ENCODE measurements at regions not wholly inside any gene's neighbourhood (a gene's known extent, or its start where the extent isn't known, plus 50 kb on each side); places are given as distances from the start of the nearest gene placed in this dataset.

DNA sequence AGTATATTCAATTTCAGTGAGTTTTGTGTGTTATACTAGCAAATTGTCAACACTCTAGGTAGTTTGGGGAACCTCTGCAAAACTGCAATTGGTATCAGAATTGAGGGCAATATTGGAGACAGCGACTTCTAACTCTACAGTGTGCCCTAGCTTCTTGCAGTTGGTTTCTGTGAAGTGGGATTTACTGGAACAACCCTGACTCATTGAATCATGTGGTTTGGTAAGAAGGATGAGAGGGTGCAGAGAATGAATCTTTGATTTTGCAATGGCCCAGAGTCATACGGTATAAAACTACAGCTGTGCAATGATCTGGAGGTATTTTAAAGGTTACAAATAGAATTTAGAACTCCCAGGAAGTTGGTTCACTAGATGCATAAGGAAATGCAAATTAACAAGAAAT, 129.1 kb upstream of the PPP1R3A start:
- Mint-ChIP-seq H3K27ac (peak overlapping the region; percentile 70), H3K27me3 (ENCODE audit: low read depth) (no peaks in the 10 kb centered on the region), H3K4me3 (peak overlapping the region; percentile 53), H3K36me3 (ENCODE audit: low read depth) (no peaks in the 10 kb centered on the region), H3K4me1 (ENCODE audit: low read depth) (peaks cover 10% of the 10 kb centered on the region), H3K9me3 (ENCODE audit: insufficient read depth) (no peaks in the 10 kb centered on the region)
- ChIA-PET POLR2A (no interaction called here), CTCF (no interaction called here)
- DNase-seq, result no peak
- peak; percentile 36 for ATAC-seq

DNA sequence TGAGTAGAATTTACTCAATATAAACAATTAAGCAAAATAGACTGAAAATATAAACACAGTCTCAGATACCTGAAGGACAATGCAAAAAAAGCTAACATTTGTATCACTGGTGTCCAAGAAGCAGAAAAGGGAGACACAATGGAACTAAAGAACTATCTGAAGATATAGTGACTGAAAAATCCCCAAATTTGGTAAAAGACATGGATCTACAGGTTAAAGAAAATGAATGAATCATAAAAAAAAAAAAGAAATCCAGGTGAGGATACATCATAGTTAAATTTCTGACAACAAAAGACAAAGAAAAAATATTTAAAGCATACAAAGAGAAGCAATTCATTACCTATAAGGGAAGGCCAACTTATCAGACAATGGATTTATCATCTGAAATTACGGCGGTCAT, 114.7 kb upstream of the PPP1R3A start:
- ATAC-seq (no peak), DNase-seq (no peak)

DNA sequence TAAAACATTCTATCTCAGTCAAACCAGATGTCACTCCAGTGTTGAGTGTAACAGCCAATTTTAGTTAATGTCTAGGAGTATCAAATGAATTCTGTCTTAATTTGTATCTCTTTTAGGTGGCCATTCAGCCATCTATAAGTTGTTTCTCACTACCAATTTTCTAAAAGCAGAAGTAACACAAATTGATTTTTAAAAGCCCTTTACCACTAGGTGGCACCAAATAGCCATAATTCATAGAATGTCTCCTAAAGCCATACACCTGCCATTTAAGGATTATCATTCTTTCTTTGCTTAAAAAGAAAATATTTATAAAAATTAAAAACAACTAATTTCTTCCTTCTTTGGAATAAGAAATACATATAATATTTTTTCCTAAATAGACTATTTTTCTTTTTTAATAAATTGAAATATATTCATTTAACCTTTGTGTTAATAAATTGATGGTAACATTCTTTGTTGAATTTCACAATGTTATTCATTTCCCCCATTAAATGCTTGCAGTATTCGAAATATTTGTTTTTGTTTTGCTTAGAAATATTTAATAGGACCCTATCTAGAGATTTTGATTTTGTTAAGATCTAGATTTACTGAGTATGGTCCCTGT, 107.8 kb upstream of the PPP1R3A start:
- Mint-ChIP-seq H3K9me3 (ENCODE audit: insufficient read depth) (no peaks in the 10 kb centered on the region), H3K36me3 (ENCODE audit: low read depth) (no peaks in the 10 kb centered on the region), H3K4me1 (ENCODE audit: low read depth) (no peaks in the 10 kb centered on the region), H3K27ac (no peak overlapping the region), H3K27me3 (ENCODE audit: low read depth) (no peaks in the 10 kb centered on the region), H3K4me3 (no peak overlapping the region)
- POLR2A ChIA-PET, result no interaction called here
- ATAC-seq, result no peak
- CTCF ChIA-PET, result interaction anchor here (0.6 to 1.0 kb wide), 2 partner anchors 69 to 838 kb away, joined by 3 to 5 read pairs; no protein-coding TSS in a partner anchor
- DNase-seq, result peak; percentile 32

More for the DNA sequence above, 114.7 kb upstream of the PPP1R3A start:
- ChIA-PET POLR2A (no interaction called here), CTCF (interaction anchor here (0.7 kb wide), 1 partner anchor 17 kb away, joined by 3 read pairs; no protein-coding TSS in a partner anchor)
- H3K27ac Mint-ChIP-seq, result no peak overlapping the region
- H3K36me3 Mint-ChIP-seq (ENCODE audit: low read depth), result no peaks in the 10 kb centered on the region
- no peaks in the 10 kb centered on the region for H3K4me1 Mint-ChIP-seq (ENCODE audit: low read depth)
- H3K4me3 Mint-ChIP-seq, result no peak overlapping the region
- H3K27me3 Mint-ChIP-seq (ENCODE audit: low read depth), result peaks cover 1% of the 10 kb centered on the region
- H3K9me3 Mint-ChIP-seq (ENCODE audit: insufficient read depth), result no peaks in the 10 kb centered on the region

DNA sequence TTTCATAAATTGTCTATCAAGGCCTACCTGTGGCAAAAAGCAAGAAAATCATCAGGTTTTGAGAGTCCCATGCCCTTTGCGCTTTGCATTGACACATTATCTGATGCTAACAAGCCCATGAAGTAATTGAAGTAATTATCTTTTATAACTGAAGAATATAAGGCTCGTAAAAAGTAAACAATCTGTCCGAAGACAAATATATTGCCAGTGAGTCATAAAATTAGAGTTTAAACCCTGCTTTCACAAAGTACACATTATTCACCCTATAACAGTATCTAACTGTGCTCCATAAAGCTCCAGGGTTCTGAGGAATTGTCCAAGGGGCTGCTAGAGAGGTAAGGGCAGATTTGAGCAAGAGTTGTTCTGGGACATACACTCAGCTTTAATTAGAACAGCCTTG, 102.3 kb upstream of the PPP1R3A start:
- Mint-ChIP-seq H3K4me3 (no peak overlapping the region), H3K36me3 (ENCODE audit: low read depth) (no peaks in the 10 kb centered on the region), H3K27ac (no peak overlapping the region), H3K27me3 (ENCODE audit: low read depth) (no peaks in the 10 kb centered on the region), H3K9me3 (ENCODE audit: insufficient read depth) (no peaks in the 10 kb centered on the region), H3K4me1 (ENCODE audit: low read depth) (no peaks in the 10 kb centered on the region)
- POLR2A ChIA-PET, result no interaction called here
- CTCF ChIA-PET, result no interaction called here
- no peak for DNase-seq
- ATAC-seq, result no peak

DNA sequence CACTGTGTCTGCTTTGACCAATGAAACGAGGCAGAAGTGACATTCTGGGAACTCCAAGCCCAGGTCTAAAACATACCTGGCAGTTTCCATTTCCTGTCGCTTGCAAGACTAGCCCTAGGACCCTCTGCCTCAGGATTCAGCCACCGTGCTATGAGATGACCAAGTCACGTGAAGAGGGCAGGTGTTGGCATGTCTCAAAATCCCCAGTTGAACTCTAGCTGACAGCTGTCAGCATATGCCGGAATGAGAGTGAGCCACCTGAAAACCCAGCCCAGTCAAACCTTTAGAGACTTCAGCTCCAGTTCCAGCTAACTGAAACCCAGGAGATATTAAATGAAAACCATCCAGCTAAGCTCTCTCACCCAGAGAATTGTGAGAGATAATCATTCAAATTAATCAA, 89.9 kb upstream of the PPP1R3A start:
- Mint-ChIP-seq H3K9me3 (ENCODE audit: insufficient read depth) (no peaks in the 10 kb centered on the region), H3K36me3 (ENCODE audit: low read depth) (no peaks in the 10 kb centered on the region), H3K4me3 (no peak overlapping the region), H3K4me1 (ENCODE audit: low read depth) (no peaks in the 10 kb centered on the region), H3K27ac (no peak overlapping the region), H3K27me3 (ENCODE audit: low read depth) (no peaks in the 10 kb centered on the region)
- ChIA-PET POLR2A (no interaction called here), CTCF (no interaction called here)
- DNase-seq (no peak), ATAC-seq (no peak)

DNA sequence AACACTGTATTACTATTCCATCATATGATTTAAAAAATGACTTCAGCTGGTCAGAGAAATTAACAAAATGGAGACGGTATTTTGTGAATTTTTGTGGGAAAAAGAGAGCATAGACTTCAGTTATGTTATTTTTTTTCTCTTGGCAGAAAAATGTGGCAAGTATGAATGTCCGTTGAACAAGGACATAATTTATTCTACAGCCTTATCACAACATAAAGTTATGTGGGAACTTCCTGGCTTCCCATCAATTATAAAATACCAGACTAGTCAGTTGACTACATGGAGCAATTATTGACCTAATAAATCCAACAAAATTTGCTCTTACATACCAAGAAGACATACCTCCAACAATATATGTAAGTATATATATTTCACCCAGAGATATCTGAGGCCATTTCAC, 88.6 kb upstream of the PPP1R3A start:
- Mint-ChIP-seq H3K9me3 (ENCODE audit: insufficient read depth) (no peaks in the 10 kb centered on the region), H3K36me3 (ENCODE audit: low read depth) (no peaks in the 10 kb centered on the region), H3K4me3 (no peak overlapping the region), H3K27ac (no peak overlapping the region), H3K4me1 (ENCODE audit: low read depth) (no peaks in the 10 kb centered on the region), H3K27me3 (ENCODE audit: low read depth) (no peaks in the 10 kb centered on the region)
- ChIA-PET POLR2A (no interaction called here), CTCF (no interaction called here)
- DNase-seq, result no peak
- no peak for ATAC-seq

DNA sequence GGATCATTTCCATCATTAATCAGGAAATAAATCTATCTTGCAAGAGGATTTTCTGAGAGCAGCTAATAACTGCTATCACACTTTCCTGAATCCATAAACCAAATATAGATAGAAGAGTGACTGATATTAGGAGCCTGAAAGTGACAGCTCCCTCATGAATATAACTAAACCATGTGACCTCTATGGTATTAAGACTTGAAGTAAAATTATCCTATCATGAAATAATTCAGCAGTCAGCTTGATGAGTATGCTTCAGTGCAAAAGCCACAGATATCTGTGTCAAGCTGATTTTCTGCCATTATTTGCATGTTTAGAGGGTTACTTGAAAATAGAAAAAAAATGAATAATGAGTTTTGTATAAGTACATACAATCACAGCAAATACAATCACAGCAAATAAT, 80.1 kb upstream of the PPP1R3A start:
- no peak for DNase-seq
- no peaks in the 10 kb centered on the region for H3K36me3 Mint-ChIP-seq (ENCODE audit: low read depth)
- CTCF ChIA-PET, result no interaction called here

DNA sequence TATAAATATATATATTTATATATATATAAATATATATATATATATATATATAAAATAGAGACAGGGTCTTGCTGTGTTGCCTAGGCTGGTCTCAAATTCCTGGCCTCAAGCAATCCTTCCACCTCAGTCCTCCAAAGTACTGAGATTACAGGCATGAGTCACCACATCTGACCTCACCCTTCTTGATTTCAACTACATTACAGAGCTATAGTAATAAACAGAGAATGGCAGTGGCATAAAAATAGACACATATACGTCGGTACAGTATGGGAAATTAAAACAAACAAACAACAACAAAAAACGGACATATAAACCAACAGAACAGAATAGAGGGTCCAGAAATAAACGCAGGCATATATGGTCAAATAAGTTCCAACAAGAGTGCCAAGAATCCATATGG, 77.6 kb upstream of the PPP1R3A start:
- ChIA-PET POLR2A (no interaction called here), CTCF (no interaction called here)
- no peaks in the 10 kb centered on the region for H3K36me3 Mint-ChIP-seq (ENCODE audit: low read depth)
- ATAC-seq (no peak), DNase-seq (no peak)
- H3K27ac Mint-ChIP-seq, result no peak overlapping the region
- no peaks in the 10 kb centered on the region for H3K4me1 Mint-ChIP-seq (ENCODE audit: low read depth)
- no peaks in the 10 kb centered on the region for H3K9me3 Mint-ChIP-seq (ENCODE audit: insufficient read depth)
- no peak overlapping the region for H3K4me3 Mint-ChIP-seq
- H3K27me3 Mint-ChIP-seq (ENCODE audit: low read depth), result no peaks in the 10 kb centered on the region

More for the DNA sequence above, 80.1 kb upstream of the PPP1R3A start:
- H3K27me3 Mint-ChIP-seq (ENCODE audit: low read depth), result no peaks in the 10 kb centered on the region
- no peaks in the 10 kb centered on the region for H3K4me1 Mint-ChIP-seq (ENCODE audit: low read depth)
- no peak overlapping the region for H3K27ac Mint-ChIP-seq
- no peaks in the 10 kb centered on the region for H3K9me3 Mint-ChIP-seq (ENCODE audit: insufficient read depth)
- ATAC-seq, result no peak
- POLR2A ChIA-PET, result no interaction called here
- no peak overlapping the region for H3K4me3 Mint-ChIP-seq

DNA sequence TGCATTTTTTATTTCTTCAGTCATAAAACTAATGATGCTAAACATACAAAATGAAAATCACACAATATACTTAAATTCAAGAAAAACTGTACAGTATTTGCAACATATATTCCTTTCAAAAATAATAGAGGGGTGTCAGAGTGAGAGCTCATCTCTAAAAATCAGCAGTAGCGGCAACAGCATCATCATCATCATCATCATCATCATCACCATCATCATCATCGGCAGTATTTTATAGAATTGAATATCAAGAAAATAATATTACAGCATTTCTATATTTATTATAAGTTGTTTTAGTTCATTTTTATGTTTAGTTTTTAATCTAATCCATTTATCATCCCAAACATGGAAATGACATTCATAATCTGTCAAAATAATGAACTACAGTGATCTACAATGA, 67.4 kb upstream of the PPP1R3A start:
- H3K4me3 Mint-ChIP-seq, result no peak overlapping the region
- H3K36me3 Mint-ChIP-seq (ENCODE audit: low read depth), result no peaks in the 10 kb centered on the region
- no peak for ATAC-seq
- no peak for DNase-seq
- ChIA-PET POLR2A (no interaction called here), CTCF (no interaction called here)
- H3K27ac Mint-ChIP-seq, result no peak overlapping the region
- H3K27me3 Mint-ChIP-seq (ENCODE audit: low read depth), result no peaks in the 10 kb centered on the region
- H3K9me3 Mint-ChIP-seq (ENCODE audit: insufficient read depth), result no peaks in the 10 kb centered on the region
- no peaks in the 10 kb centered on the region for H3K4me1 Mint-ChIP-seq (ENCODE audit: low read depth)

DNA sequence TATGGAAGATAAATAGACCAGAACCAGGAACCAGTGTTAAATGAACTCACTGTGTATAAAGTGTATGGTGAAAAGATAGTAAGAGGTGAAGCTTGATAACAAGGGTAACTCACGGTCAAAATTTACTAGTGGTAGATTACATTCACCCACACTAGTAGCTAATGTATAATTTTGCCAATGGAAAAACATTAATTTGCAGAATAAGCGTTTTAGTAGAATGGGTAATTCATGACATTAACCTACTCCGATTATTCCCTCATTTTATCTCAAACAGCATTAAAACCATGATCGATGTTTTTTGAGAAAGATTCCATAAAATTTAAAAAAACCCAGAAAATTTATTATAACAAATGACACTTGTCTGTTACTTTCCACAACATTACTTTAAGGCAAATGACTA, 57.7 kb upstream of the PPP1R3A start:
- H3K4me3 Mint-ChIP-seq, result no peak overlapping the region
- H3K27me3 Mint-ChIP-seq (ENCODE audit: low read depth), result no peaks in the 10 kb centered on the region
- ChIA-PET POLR2A (no interaction called here), CTCF (no interaction called here)
- no peak for DNase-seq
- H3K36me3 Mint-ChIP-seq (ENCODE audit: low read depth), result no peaks in the 10 kb centered on the region
- H3K4me1 Mint-ChIP-seq (ENCODE audit: low read depth), result no peaks in the 10 kb centered on the region
- no peak overlapping the region for H3K27ac Mint-ChIP-seq
- ATAC-seq, result no peak
- no peaks in the 10 kb centered on the region for H3K9me3 Mint-ChIP-seq (ENCODE audit: insufficient read depth)

DNA sequence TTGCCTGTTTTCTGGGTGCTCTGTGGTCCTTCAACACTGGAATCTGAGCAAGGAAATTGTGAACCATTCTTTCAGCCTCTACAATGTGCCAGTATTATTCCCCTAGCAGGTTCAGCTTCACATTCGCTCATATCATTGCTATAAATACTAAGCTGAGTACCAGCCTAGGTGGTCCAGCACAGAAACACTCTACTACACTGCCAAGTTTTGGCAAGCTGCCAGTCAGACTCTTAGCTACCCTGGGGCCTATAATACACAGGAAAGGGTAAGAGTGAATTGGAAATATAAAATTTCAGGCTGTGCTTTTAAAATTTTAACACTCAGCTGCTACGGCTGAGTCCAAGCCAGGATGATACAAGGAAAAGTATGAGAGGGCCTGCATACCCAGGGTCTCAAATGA, 49.9 kb upstream of the PPP1R3A start:
- ChIA-PET POLR2A (no interaction called here), CTCF (no interaction called here)
- no peak overlapping the region for H3K27ac Mint-ChIP-seq
- H3K4me1 Mint-ChIP-seq (ENCODE audit: low read depth), result no peaks in the 10 kb centered on the region
- no peaks in the 10 kb centered on the region for H3K27me3 Mint-ChIP-seq (ENCODE audit: low read depth)
- H3K9me3 Mint-ChIP-seq (ENCODE audit: insufficient read depth), result no peaks in the 10 kb centered on the region
- no peak overlapping the region for H3K4me3 Mint-ChIP-seq
- no peaks in the 10 kb centered on the region for H3K36me3 Mint-ChIP-seq (ENCODE audit: low read depth)
- no peak for DNase-seq
- ATAC-seq, result no peak
